ENCODE measurements at regions not wholly inside any gene's neighbourhood (a gene's known extent, or its start where the extent isn't known, plus 50 kb on each side); places are given as distances from the start of the nearest gene placed in this dataset.

DNA sequence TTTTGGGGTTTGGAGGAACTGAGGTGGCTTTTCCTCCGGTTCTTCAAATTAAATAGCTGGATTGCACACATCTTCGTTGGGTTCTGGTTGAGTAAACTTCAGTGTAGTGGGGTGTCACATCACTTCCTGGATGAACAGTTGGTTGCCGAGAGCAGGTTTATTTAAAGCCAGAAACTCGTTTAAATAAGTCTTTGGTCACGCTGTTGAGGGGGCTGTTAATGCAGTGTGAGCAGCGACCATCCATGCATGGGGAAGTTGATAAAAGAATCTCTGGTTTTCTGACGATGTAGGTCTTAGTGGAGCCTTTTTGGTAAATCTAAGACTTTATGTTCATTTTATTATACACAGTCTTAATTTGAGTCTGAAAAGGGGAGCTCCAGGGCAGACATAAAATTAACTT is 351.2 kb upstream of the ARGLU1 start:
- Histone ChIP-seq H3K4me2 (ENCODE audit: insufficient read depth, low read length) (no peak overlapping the region), H3K36me3 (ENCODE audit: control insufficient read depth, insufficient read depth, low read length) (no peaks in the 10 kb centered on the region), H3K27ac (ENCODE audit: extremely low read depth, low read depth, low read length) (no peak overlapping the region), H3K9ac (ENCODE audit: insufficient read depth in 1 of 2, low read depth in 2 of 2, low read length in 2 of 2) (no peak overlapping the region), H3K4me1 (replicated peaks in 1 of 2; ENCODE audit: control insufficient read depth in 2 of 2, insufficient read depth in 2 of 2, low read length in 2 of 2) (peaks cover 0 to 5% of the 10 kb centered on the region in 2 experiments; a peak in 1 of 5 replicates), H2AFZ (ENCODE audit: low read depth, low read length) (no peak overlapping the region), H3K27me3 (ENCODE audit: control insufficient read depth in 2 of 2, insufficient read depth in 2 of 2, low read length in 2 of 2) (no peaks in the 10 kb centered on the region), H3K9me3 (replicated peaks; ENCODE audit: control insufficient read depth, insufficient read depth, low read depth, low read length) (no peaks in the 10 kb centered on the region), H4K20me1 (replicated peaks; ENCODE audit: control insufficient read depth, insufficient read depth, low read length) (no peaks in the 10 kb centered on the region), H3K4me3 (no peak overlapping the region), H3K9me1 (ENCODE audit: control insufficient read depth, insufficient read depth, low read length) (no peaks in the 10 kb centered on the region), H3K79me2 (ENCODE audit: control insufficient read depth, insufficient read depth, low read length) (no peaks in the 10 kb centered on the region)
- ChIA-PET POLR2A (no interaction called here), CTCF (ENCODE audit: low intra/inter-chr PET ratio) (no interaction called here)
- WGBS (ENCODE audit: insufficient coverage, low coverage, missing lambda C conversion rate) = 2% methylated on average over 7 of the region's 7 CpGs
- TF ChIP-seq MAFF (IDR thresholded peaks at IDR 0.05; ENCODE audit: low read length) (no peak), BRD9 (IDR thresholded peaks at IDR 0.05; ENCODE audit: low read depth, partially characterized antibody) (no peak), TEAD1 (CRISPR knock-in tag; IDR thresholded peaks at IDR 0.05) (no peak), GATAD2B (IDR thresholded peaks at IDR 0.05; ENCODE audit: borderline replicate concordance) (no peak)
- in situ Hi-C loops (cut with MboI) = no loop called here
- no peak for FAIRE-seq
- ATAC-seq = no peak
- BruUV-seq (replicated peaks) = no TSS peak
- no peak for DNase-seq (ENCODE audit: extremely low read depth in 1 of 4, low spot score in 3 of 4)
- intact Hi-C loops (cut with micrococcal nuclease) = no loop called here

DNA sequence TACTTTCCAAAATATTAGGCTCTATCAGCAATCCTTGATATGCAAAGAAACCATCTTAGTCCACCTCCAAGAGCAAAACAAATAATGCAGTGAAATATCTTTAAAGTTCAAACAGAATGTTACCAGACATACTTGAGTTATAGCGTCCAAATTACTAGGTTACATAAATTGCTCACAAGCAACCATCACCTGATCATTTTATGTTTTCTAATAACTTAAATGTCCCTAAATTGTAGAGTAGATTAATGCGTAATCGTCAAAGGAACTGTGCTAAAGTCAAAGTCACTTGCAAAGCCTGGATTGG is 350.6 kb upstream of the ARGLU1 start:
- no peak for FAIRE-seq
- H3K9ac ChIP-seq (ENCODE audit: insufficient read depth in 1 of 2, low read depth in 2 of 2, low read length in 2 of 2) = no peak overlapping the region
- H2AFZ ChIP-seq (ENCODE audit: low read depth, low read length) = no peak overlapping the region
- no peak for ATAC-seq
- ChIA-PET CTCF (ENCODE audit: low intra/inter-chr PET ratio) (no interaction called here), POLR2A (no interaction called here)
- H3K27me3 ChIP-seq (ENCODE audit: control insufficient read depth in 2 of 2, insufficient read depth in 2 of 2, low read length in 2 of 2) = no peaks in the 10 kb centered on the region
- H3K9me1 ChIP-seq (ENCODE audit: control insufficient read depth, insufficient read depth, low read length) = no peaks in the 10 kb centered on the region
- no peak for DNase-seq (ENCODE audit: extremely low read depth in 1 of 4, low spot score in 3 of 4)
- no peaks in the 10 kb centered on the region for H4K20me1 ChIP-seq (replicated peaks; ENCODE audit: control insufficient read depth, insufficient read depth, low read length)
- no peak overlapping the region for H3K4me3 ChIP-seq
- no peaks in the 10 kb centered on the region for H3K9me3 ChIP-seq (replicated peaks; ENCODE audit: control insufficient read depth, insufficient read depth, low read depth, low read length)
- TF ChIP-seq KAT8 (IDR thresholded peaks at IDR 0.05; ENCODE audit: low read depth) (no peak), OTX1 (CRISPR knock-in tag; IDR thresholded peaks at IDR 0.05) (no peak)
- TF ChIP-seq, protein P1, sequence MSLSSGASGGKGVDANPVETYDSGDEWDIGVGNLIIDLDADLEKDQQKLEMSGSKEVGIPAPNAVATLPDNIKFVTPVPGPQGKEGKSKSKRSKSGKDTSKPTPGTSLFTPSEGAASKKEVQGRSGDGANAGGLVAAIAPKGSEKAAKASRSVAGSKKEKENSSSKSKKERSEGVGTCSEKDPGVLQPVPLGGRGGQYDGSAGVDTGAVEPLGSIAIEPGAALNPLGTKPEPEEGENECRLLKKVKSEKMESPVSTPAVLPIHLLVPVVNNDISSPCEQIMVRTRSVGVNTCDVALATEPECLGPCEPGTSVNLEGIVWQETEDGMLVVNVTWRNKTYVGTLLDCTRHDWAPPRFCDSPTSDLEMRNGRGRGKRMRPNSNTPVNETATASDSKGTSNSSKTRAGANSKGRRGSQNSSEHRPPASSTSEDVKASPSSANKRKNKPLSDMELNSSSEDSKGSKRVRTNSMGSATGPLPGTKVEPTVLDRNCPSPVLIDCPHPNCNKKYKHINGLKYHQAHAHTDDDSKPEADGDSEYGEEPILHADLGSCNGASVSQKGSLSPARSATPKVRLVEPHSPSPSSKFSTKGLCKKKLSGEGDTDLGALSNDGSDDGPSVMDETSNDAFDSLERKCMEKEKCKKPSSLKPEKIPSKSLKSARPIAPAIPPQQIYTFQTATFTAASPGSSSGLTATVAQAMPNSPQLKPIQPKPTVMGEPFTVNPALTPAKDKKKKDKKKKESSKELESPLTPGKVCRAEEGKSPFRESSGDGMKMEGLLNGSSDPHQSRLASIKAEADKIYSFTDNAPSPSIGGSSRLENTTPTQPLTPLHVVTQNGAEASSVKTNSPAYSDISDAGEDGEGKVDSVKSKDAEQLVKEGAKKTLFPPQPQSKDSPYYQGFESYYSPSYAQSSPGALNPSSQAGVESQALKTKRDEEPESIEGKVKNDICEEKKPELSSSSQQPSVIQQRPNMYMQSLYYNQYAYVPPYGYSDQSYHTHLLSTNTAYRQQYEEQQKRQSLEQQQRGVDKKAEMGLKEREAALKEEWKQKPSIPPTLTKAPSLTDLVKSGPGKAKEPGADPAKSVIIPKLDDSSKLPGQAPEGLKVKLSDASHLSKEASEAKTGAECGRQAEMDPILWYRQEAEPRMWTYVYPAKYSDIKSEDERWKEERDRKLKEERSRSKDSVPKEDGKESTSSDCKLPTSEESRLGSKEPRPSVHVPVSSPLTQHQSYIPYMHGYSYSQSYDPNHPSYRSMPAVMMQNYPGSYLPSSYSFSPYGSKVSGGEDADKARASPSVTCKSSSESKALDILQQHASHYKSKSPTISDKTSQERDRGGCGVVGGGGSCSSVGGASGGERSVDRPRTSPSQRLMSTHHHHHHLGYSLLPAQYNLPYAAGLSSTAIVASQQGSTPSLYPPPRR (CRISPR knock-in tag; IDR thresholded peaks at IDR 0.05; ENCODE audit: borderline replicate concordance) = no peak
- TF ChIP-seq, protein P2, sequence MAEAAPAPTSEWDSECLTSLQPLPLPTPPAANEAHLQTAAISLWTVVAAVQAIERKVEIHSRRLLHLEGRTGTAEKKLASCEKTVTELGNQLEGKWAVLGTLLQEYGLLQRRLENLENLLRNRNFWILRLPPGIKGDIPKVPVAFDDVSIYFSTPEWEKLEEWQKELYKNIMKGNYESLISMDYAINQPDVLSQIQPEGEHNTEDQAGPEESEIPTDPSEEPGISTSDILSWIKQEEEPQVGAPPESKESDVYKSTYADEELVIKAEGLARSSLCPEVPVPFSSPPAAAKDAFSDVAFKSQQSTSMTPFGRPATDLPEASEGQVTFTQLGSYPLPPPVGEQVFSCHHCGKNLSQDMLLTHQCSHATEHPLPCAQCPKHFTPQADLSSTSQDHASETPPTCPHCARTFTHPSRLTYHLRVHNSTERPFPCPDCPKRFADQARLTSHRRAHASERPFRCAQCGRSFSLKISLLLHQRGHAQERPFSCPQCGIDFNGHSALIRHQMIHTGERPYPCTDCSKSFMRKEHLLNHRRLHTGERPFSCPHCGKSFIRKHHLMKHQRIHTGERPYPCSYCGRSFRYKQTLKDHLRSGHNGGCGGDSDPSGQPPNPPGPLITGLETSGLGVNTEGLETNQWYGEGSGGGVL (CRISPR knock-in tag; IDR thresholded peaks at IDR 0.05) = no peak
- no peak overlapping the region for H3K27ac ChIP-seq (ENCODE audit: extremely low read depth, low read depth, low read length)
- 6% methylated on average over 3 of the region's 3 CpGs for WGBS (ENCODE audit: insufficient coverage, low coverage, missing lambda C conversion rate)
- no peaks in the 10 kb centered on the region for H3K36me3 ChIP-seq (ENCODE audit: control insufficient read depth, insufficient read depth, low read length)
- H3K79me2 ChIP-seq (ENCODE audit: control insufficient read depth, insufficient read depth, low read length) = no peaks in the 10 kb centered on the region
- in situ Hi-C loops (cut with MboI) = no loop called here
- H3K4me2 ChIP-seq (ENCODE audit: insufficient read depth, low read length) = no peak overlapping the region
- intact Hi-C loops (cut with micrococcal nuclease) = no loop called here
- peaks cover 0 to 5% of the 10 kb centered on the region in 2 experiments; a peak in 1 of 5 replicates for H3K4me1 ChIP-seq (replicated peaks in 1 of 2; ENCODE audit: control insufficient read depth in 2 of 2, insufficient read depth in 2 of 2, low read length in 2 of 2)
- BruUV-seq (replicated peaks) = no TSS peak

Data from K562 (cell line).